ENCODE measurements at regions not wholly inside any gene's neighbourhood (a gene's known extent, or its start where the extent isn't known, plus 50 kb on each side); places are given as distances from the start of the nearest gene placed in this dataset.

DNA sequence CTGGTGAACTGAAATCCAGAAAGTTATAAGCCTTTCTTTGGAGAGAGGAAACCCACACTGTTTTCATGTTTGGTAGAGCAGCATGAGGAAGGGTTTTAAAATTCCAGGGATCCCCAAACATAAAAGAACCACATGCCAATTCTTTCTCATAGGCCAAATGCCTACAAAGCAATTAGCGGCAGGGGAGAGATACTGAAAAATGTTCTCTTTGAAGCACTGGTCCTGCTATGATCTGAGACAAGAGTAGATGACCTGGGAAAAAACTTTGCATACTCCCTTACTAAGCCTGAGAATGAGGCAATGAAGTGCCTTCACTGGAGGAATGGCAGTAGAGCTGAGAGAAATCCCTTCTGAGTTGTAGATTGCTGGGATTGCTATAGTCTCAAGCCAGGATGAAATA lies 1261.7 kb downstream of the DSC3 start:
- no peak for TF ChIP-seq GATA2 (IDR thresholded peaks at IDR 0.05; ENCODE audit: low read depth, low read length)
- no peak for TF ChIP-seq GATA3 (IDR thresholded peaks at IDR 0.05; ENCODE audit: low read depth, low read length)

All from SH-SY5Y (cell line).